GM19324 (cell line): ENCODE measurements at regions not wholly inside any gene's neighbourhood (a gene's known extent, or its start where the extent isn't known, plus 50 kb on each side); places are given as distances from the start of the nearest gene placed in this dataset.

Experiments used
- ATAC-seq: cut with Tn5 transposase; IDR thresholded peaks from one replicate; pipeline ENCODE4 v1.9.1; 2021; ENCODE audit warnings: mild to moderate bottlenecking, moderate library complexity; ENCODE audit not compliant: unreplicated experiment, low FRiP score

GRCh38 chr2:219987830-219988229 is 360.4 kb downstream of the SLC4A3 start:
- no peak for ATAC-seq

GRCh38 chr2:219989744-219990143 is 362.3 kb downstream of the SLC4A3 start:
- ATAC-seq = no peak

DNA sequence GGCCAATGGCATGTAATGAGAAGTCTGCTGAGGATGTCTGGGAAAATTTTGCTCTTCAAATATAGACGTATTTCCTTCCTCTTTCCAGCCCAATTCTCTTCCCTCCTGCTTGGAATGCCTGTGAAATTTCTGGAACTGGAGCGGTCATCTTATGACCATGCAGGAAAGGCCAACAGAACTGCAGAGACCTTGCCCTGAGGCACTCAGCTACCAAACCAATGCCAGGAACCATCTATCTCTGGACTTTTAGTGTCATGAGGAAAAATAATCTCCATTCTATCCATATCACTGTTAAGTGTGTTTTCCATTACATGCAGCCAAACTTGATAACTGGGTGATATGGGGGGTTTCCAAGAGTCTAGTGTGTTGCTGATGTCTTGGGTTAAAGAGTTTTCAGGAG is 363.7 kb downstream of the SLC4A3 start:
- ATAC-seq = no peak

GRCh38 chr2:219995399-219995798 is 368.0 kb downstream of the SLC4A3 start:
- ATAC-seq = no peak

DNA sequence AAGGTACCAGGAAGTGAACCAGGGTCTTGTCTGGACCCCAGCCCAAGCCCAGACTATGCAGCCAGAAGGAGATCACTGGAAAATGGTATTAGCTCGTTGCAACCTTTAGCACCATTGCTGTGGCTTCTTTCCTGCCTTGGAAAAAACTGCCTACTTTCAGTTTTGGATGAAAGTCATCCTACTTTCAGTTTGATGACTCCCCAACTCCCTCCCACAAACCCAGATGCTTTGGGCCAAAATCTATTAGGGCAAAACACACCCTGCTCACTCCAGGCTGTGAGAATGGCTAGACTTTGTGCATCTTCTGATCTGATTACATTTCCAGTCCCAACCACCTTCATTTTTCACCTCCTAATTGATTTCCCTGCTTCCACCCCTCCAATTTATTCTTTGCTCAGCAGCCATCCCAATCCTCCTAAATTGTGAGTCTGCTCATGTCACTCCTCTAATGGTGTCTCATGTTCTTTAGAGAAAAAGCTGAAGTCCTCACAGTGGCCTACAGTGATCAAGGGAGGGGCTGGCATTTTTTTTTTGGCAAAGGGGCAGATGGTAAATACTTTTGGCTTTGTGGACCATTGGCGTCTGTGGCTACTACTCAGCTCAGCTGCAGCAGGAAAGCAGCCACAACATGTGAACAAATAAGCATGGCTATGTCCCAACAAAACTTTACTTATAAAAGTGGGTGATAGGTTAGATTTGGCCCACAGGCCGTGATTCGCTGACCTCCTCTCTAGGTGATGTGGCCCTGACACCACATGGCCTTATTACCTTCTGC is 368.7 kb downstream of the SLC4A3 start:
- ATAC-seq = no peak

DNA sequence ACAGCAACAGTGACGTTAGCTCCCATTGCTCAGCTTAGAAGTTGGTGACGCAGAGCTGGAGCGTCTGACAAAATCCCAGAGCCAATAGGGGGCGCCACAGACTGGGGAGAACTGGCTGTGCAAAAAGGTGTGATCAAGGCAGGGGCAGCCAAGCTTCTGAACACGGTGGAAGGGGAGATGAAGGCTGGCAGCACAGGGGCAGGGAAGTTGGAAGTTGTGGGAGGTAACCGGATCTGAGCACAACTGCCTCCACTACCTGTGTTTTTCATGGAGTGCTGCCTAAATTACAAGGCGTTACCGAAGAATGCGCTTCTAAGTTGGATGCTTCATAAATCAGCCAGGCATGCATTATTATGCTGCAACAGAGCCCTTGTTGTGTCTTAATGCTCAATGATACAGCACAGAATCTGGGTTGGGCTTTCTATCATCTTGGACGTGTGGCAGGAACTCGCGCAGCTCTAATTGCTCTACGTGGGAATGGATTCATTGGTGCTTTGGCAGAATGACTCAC is 370.0 kb downstream of the SLC4A3 start:
- ATAC-seq = no peak

DNA sequence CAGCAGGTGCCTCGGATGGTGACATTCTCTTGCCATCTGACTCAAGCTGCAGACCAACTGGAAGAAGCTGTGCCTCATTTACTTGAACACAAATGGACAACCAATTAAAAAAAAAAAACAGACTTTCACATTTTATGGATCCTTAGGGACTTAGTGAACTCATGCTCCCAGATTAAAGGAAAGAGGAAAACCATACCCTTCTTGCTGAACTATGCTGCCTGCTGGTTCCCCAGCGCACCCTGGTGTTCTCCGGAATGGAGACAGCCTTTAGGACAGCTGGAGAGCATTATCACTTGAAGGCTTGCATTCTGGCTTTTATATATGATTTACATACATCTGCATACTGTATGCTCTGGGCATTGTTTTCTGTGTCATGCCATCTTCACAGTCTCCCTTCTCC is 370.7 kb downstream of the SLC4A3 start:
- ATAC-seq = no peak

DNA sequence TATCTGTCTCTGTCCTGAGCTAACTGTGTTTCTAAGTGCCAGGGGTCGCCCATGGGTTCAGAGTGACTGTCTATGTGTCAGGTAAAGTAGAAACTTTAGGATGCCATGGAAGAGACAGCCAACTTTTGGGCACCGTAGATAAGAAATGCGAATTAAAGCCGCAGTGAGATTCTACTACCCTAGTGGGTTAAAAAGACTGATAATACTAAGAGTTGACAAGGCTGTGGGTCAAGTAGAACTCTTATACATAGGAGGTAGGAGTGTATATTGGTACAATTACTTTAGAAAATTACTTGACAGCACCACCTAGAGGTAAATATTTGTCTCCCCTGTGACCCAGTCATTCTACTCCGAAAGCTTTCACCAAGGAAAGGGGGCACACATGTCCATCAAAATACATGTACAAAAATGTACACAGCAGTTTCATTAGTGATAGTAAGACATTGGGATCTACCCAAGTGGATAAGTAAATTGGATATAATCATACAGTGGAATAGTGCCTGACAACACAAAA is 371.3 kb downstream of the SLC4A3 start:
- no peak for ATAC-seq

DNA sequence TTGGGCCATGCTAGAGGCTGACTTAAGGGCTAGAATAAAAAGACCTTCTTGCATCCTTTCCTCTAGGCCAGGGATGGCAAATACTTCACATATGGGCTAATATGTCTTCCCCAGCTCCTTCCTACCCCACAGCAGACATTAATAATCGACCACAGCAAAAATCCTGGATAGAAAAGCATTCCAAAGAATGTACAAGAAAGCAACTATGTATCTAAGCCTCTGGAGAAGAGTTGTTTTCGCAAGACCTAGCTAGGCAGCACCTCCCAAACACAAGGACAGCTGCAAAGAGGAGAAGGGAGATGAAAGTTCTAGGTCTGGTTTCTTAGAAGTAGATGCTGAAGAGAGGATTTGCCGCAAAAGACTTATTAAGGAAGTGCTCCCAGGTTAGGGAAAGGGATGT is 372.6 kb downstream of the SLC4A3 start:
- no peak for ATAC-seq

- no peak for ATAC-seq
These were observed 373.2 kb downstream of the SLC4A3 start for GRCh38 chr2:220000586-220000985.

GRCh38 chr2:220001751-220002150 is 374.3 kb downstream of the SLC4A3 start:
- no peak for ATAC-seq

DNA sequence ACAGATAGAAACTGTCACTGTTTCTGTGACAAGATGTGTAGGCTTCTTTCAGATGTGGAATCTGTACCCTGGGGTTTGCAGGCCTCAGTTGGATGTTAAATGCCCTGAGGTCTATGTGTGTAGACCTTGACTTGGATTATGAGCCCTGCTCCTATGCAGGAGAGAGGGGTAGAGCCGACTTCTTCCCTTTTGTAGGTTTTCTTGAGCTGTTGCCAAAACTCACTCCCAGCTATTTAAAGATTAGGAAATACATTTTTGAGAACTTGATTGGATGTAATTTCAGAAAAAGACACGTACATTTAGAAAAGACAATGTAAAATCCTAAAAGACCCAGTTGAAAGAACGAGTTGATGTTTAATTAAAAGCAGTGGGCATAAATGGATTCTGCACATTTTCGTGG is 374.8 kb downstream of the SLC4A3 start:
- no peak for ATAC-seq

GRCh38 chr2:220002699-220003098 is 375.3 kb downstream of the SLC4A3 start:
- no peak for ATAC-seq

- ATAC-seq = no peak
These were observed 377.9 kb downstream of the SLC4A3 start for GRCh38 chr2:220005362-220005761.

GRCh38 chr2:220006152-220006621 is 378.8 kb downstream of the SLC4A3 start:
- ATAC-seq = no peak

DNA sequence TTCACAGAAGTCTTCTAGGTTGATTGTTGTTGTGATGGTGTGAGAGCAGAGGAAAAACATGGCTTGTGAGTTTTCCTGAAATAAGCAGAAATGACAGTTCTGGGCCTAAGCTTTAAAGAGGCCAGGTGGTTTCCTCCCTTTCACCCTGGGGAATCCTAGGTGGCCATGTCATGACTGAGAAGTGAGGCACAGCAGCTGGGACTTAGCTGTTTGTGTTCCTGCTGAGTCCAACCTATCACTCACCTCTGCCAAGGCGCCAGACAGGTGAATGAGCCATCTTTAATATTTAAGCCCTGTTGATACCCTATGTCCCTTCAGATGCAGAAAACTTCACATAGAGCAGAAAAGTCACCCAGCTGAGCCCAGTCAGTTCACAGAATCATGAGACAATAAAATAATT is 384.4 kb downstream of the SLC4A3 start:
- ATAC-seq = no peak

DNA sequence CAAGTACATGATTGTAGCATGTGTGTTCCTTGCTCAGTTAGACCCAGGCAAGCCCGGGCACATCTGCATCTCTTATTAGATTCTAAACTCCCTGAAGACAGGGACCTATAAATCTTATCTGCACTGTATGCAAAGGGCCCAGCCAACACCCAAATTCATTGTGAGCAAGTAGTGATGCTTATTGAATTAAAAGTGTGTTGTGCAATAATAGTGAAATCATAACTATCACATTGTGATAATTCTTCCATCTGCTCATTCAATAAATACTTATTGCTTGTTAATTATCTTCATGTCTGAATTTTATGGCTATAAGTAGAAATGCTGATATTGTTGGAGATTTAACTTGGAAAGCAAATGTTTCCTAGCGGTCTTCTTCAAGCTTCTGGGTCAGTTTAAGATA is 387.5 kb downstream of the SLC4A3 start:
- ATAC-seq = no peak

GRCh38 chr2:220015576-220015975 is 388.1 kb downstream of the SLC4A3 start:
- ATAC-seq = no peak

DNA sequence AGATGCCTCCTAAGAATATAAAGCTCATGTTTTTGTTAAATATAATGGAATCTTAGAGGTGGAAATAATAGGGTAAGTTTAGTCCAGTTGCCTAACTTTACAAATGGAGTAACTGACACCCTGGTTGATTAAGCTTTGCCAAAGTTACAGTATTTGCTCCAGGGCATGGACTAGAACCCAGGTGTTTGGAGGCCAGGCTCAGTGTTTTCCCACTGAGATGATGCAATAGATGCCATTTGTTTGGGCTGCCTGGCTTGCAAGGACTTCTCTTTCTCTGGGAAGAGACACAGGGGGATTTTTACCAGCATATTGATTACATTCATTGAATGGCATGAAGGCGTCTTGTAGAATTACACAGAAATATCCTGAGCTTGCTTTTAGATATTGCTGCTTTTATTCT is 397.8 kb downstream of the SLC4A3 start:
- no peak for ATAC-seq

DNA sequence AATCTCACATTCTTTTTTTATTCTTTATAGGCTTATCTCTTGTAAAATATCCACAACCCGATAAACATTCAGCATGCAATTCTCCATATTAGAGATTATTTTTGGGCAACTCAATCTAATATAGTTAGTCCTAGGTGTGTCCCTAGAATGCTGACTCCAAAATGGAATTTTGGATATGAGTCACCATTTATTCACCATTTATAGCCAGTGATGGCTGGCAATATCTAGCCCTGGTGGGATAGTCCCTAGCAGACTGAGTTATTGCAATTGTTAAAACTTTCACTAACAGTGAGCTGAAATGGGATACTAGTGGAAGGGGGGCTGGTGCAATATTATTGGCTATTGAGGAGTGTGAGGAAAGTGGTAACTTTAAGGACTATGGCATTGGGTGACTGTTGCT is 401.6 kb downstream of the SLC4A3 start:
- no peak for ATAC-seq

DNA sequence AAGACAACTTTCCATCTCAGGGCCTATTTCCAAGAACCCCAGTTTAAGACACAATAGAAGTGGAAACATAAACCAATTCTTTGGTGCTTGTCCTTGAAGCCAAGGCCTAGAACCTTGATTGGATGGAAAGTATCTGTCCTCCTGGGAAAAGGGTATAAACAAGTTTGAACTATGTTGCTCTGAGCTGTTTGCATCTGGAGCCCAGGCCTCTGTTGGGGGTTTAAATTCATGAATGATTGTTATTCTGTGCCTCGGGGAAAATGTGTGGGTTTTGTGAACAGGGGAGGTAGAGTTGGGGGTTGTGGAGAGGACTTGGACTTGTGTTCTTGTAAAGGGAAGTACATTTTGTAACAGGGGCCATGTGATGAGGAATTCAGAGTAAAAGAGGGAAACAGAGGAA is 406.1 kb downstream of the SLC4A3 start:
- no peak for ATAC-seq

DNA sequence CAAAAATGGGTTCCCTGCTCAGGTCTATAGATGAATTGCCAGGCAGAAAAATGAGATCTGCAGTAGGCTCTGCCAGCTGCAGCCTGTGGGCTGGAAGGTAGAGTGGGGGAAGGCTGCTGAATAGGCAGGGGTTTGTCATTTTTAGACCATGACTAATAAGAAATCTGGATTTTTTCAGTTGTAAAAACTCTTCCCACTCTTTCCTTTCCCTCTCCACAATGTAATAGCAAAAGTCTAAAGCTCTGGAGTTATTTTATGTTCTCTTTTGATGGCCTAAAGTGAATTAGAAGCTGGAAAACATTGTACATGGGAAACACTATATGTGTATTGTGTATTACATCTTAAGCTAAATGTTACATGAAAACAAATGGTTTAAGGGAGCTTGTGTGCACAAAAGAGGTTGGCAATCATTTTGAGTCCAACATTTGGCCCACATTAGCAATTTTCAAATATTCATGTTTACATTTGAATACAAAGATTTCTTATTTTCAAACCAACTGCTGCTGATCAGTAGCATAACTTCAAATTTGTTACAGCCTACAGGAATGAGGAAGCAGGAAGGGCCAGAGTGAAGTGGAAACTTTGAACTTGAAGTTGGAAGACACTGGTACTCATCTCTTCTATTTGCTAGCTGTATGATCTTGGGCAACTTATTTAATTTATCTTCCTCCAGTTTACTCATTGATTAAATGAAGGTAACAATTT is 407.1 kb downstream of the SLC4A3 start:
- no peak for ATAC-seq
